HG03095 (cell line): ENCODE measurements at regions not wholly inside any gene's neighbourhood (a gene's known extent, or its start where the extent isn't known, plus 50 kb on each side); places are given as distances from the start of the nearest gene placed in this dataset.
"Not testable (repeated sequence)": the region's sequence is repeated elsewhere in the genome, so short reads cannot be mapped to it uniquely, and the experiment has no call there.

Experiments
- ATAC-seq: cut with Tn5 transposase; IDR thresholded peaks from one replicate; pipeline ENCODE4 v1.9.1; 2021; ENCODE audit warnings: moderate library complexity; ENCODE audit not compliant: unreplicated experiment

- ATAC-seq = no peak
These were observed 150.5 kb downstream of the UNC5CL start for GRCh38 chr6:40888456-40888990.

GRCh38 chr6:40887792-40888340 is 151.2 kb downstream of the UNC5CL start:
- ATAC-seq = no peak

- no peak for ATAC-seq
These were observed 151.8 kb downstream of the UNC5CL start for GRCh38 chr6:40887079-40887791.

GRCh38 chr6:40885139-40885774 is 153.8 kb downstream of the UNC5CL start:
- no peak for ATAC-seq

GRCh38 chr6:40882323-40882997 is 156.6 kb downstream of the UNC5CL start:
- ATAC-seq = no peak

GRCh38 chr6:40881501-40881900 is 157.5 kb downstream of the UNC5CL start:
- ATAC-seq = no peak

- no peak for ATAC-seq
These were observed 158.1 kb downstream of the UNC5CL start for GRCh38 chr6:40880906-40881305.

GRCh38 chr6:40879169-40879568 is 159.9 kb downstream of the UNC5CL start:
- ATAC-seq = no peak

- no peak for ATAC-seq
These were observed 161.7 kb downstream of the UNC5CL start for GRCh38 chr6:40877362-40877761.

GRCh38 chr6:40876336-40876735 is 162.7 kb downstream of the UNC5CL start:
- ATAC-seq = no peak

GRCh38 chr6:40874495-40874894 is 164.5 kb downstream of the UNC5CL start:
- no peak for ATAC-seq

GRCh38 chr6:40871424-40871823 is 167.6 kb downstream of the UNC5CL start:
- no peak for ATAC-seq

GRCh38 chr6:40868089-40868865 is 170.7 kb downstream of the UNC5CL start:
- ATAC-seq = not testable (repeated sequence)

GRCh38 chr6:40867527-40867926 is 171.5 kb downstream of the UNC5CL start:
- ATAC-seq = not testable (repeated sequence)

GRCh38 chr6:40865259-40865658 is 173.8 kb downstream of the UNC5CL start:
- ATAC-seq = not testable (repeated sequence)

GRCh38 chr6:40860443-40860842 is 178.6 kb downstream of the UNC5CL start:
- no peak for ATAC-seq

GRCh38 chr6:40856271-40856670 is 182.8 kb downstream of the UNC5CL start:
- no peak for ATAC-seq

GRCh38 chr6:40855168-40855880 is 183.7 kb downstream of the UNC5CL start:
- ATAC-seq = no peak

GRCh38 chr6:40854592-40854991 is 184.4 kb downstream of the UNC5CL start:
- ATAC-seq = no peak

- no peak for ATAC-seq
These were observed 186.1 kb downstream of the UNC5CL start for GRCh38 chr6:40852779-40853373.
